Right lobe of liver (tissue), 4 donors: ENCODE measurements at regions not wholly inside any gene's neighbourhood (a gene's known extent, or its start where the extent isn't known, plus 50 kb on each side); places are given as distances from the start of the nearest gene placed in this dataset.

Source experiments
- POLR2A ChIP-seq: fragments of 450-650 bp; IDR thresholded peaks from one replicate; pipeline ENCODE4 v1.6.1; 2017; ENCODE audit warnings: antibody characterized with exemption, mild to moderate bottlenecking
- TF ChIP-seq, protein P1 (sequence below), 4 donors: fragments of 200-600 bp in 3 of 4; fragments of 450-650 bp in 1 of 4; IDR thresholded peaks; one replicate each; pipeline versions ENCODE4 v1.5.1 to v1.8.0; 2016 to 2022; ENCODE audit warnings: antibody characterized with exemption in 4 of 4, mild to moderate bottlenecking in 2 of 4
- donor health status: DM: no; HTN: no; CAD: no.
- donor health status: DM: no; HTN: no; CAD: no.
- donor health status: DM: no; HTN: yes; CAD: no.

DNA sequence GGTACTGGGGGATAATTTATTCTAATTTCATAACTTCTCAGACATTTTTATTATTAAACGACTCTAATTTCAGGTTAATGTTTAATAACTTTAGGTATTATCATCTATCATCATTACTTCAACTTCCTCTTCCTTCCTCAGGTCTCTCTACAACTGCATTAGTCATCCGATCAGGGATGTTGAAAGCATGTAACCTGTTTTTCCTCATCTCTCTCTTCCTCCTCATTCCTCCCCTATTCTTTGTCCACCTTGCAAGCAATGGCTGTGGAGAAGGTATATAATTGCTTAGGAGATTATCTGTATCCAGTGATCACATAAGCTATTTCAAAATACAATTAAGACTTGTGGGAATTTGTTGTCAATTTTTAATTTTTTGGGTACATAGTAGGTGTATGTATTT lies 632.6 kb upstream of the DIAPH2 start:
- TF ChIP-seq, protein P1, sequence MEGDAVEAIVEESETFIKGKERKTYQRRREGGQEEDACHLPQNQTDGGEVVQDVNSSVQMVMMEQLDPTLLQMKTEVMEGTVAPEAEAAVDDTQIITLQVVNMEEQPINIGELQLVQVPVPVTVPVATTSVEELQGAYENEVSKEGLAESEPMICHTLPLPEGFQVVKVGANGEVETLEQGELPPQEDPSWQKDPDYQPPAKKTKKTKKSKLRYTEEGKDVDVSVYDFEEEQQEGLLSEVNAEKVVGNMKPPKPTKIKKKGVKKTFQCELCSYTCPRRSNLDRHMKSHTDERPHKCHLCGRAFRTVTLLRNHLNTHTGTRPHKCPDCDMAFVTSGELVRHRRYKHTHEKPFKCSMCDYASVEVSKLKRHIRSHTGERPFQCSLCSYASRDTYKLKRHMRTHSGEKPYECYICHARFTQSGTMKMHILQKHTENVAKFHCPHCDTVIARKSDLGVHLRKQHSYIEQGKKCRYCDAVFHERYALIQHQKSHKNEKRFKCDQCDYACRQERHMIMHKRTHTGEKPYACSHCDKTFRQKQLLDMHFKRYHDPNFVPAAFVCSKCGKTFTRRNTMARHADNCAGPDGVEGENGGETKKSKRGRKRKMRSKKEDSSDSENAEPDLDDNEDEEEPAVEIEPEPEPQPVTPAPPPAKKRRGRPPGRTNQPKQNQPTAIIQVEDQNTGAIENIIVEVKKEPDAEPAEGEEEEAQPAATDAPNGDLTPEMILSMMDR (IDR thresholded peaks at IDR 0.05) = no peak
- TF ChIP-seq POLR2A = no peak
